ENCODE measurements at regions not wholly inside any gene's neighbourhood (a gene's known extent, or its start where the extent isn't known, plus 50 kb on each side); places are given as distances from the start of the nearest gene placed in this dataset.

- TF ChIP-seq ARNT (IDR thresholded peaks at IDR 0.05) (no peak), ARID3A (IDR thresholded peaks at IDR 0.05; ENCODE audit: low read depth, low read length) (no peak), ZNF296 (CRISPR knock-in tag; conservative IDR thresholded peaks at IDR 0.05) (no peak), BRCA1 (CRISPR knock-in tag; IDR thresholded peaks at IDR 0.05) (no peak), CTCF (CRISPR knock-in tag; IDR thresholded peaks at IDR 0.05) (no peak), E2F1 (CRISPR knock-in tag; IDR thresholded peaks at IDR 0.05) (no peak), ZBTB37 (CRISPR knock-in tag; IDR thresholded peaks at IDR 0.05) (no peak), ZSCAN21 (CRISPR knock-in tag; IDR thresholded peaks at IDR 0.05; ENCODE audit: borderline replicate concordance) (no peak), ZNF644 (CRISPR knock-in tag; IDR thresholded peaks at IDR 0.05; ENCODE audit: low read depth) (no peak), ZNF549 (CRISPR knock-in tag; IDR thresholded peaks at IDR 0.05) (no peak), CBFB (CRISPR knock-in tag; IDR thresholded peaks at IDR 0.05) (no peak), ZNF569 (CRISPR knock-in tag; IDR thresholded peaks at IDR 0.05; ENCODE audit: borderline replicate concordance) (no peak), ZZZ3 (CRISPR knock-in tag; IDR thresholded peaks at IDR 0.05; ENCODE audit: borderline replicate concordance) (no peak)
These were observed 127.2 kb upstream of the SLC30A5 start for GRCh38 chr5:68966596-68966995.

All from HepG2 (cell line).